ENCODE measurements at regions not wholly inside any gene's neighbourhood (a gene's known extent, or its start where the extent isn't known, plus 50 kb on each side); places are given as distances from the start of the nearest gene placed in this dataset.

GRCh38 chr15:81987628-81988027 lies 58.2 kb downstream of the MEX3B start:
- DNase-seq (ENCODE audit: low spot score), result no peak
- H3K4me1 Mint-ChIP-seq (ENCODE audit: low read depth), result no peaks in the 10 kb centered on the region
- intact Hi-C loops (cut with micrococcal nuclease), result no loop called here
- peaks cover 5% of the 10 kb centered on the region for H3K9me3 Mint-ChIP-seq
- no peak overlapping the region for H3K27ac Mint-ChIP-seq
- H3K4me3 Mint-ChIP-seq (ENCODE audit: low read depth), result no peak overlapping the region
- no peaks in the 10 kb centered on the region for H3K27me3 Mint-ChIP-seq (ENCODE audit: low read depth)
- no peaks in the 10 kb centered on the region for H3K36me3 Mint-ChIP-seq (ENCODE audit: low read depth)

- no peaks in the 10 kb centered on the region for H3K27me3 Mint-ChIP-seq (ENCODE audit: low read depth)
- H3K27ac Mint-ChIP-seq, result no peak overlapping the region
- DNase-seq (ENCODE audit: low spot score), result no peak
- intact Hi-C loops (cut with micrococcal nuclease), result no loop called here
- no peaks in the 10 kb centered on the region for H3K36me3 Mint-ChIP-seq (ENCODE audit: low read depth)
- H3K9me3 Mint-ChIP-seq, result no peaks in the 10 kb centered on the region
- no peak overlapping the region for H3K4me3 Mint-ChIP-seq (ENCODE audit: low read depth)
- no peaks in the 10 kb centered on the region for H3K4me1 Mint-ChIP-seq (ENCODE audit: low read depth)
Measured at GRCh38 chr15:81983497-81983896, 62.3 kb downstream of the MEX3B start.

GRCh38 chr15:81982808-81983207 lies 63.0 kb downstream of the MEX3B start:
- Mint-ChIP-seq H3K27ac (no peak overlapping the region), H3K36me3 (ENCODE audit: low read depth) (no peaks in the 10 kb centered on the region), H3K4me1 (ENCODE audit: low read depth) (no peaks in the 10 kb centered on the region), H3K9me3 (peaks cover 7% of the 10 kb centered on the region), H3K27me3 (ENCODE audit: low read depth) (no peaks in the 10 kb centered on the region), H3K4me3 (ENCODE audit: low read depth) (no peak overlapping the region)
- DNase-seq (ENCODE audit: low spot score), result no peak
- intact Hi-C loops (cut with micrococcal nuclease), result no loop called here

- H3K4me1 Mint-ChIP-seq (ENCODE audit: low read depth), result no peaks in the 10 kb centered on the region
- no peaks in the 10 kb centered on the region for H3K27me3 Mint-ChIP-seq (ENCODE audit: low read depth)
- peaks cover 15% of the 10 kb centered on the region for H3K9me3 Mint-ChIP-seq
- no peaks in the 10 kb centered on the region for H3K36me3 Mint-ChIP-seq (ENCODE audit: low read depth)
- no peak overlapping the region for H3K27ac Mint-ChIP-seq
- no peak overlapping the region for H3K4me3 Mint-ChIP-seq (ENCODE audit: low read depth)
- intact Hi-C loops (cut with micrococcal nuclease), result no loop called here
- DNase-seq (ENCODE audit: low spot score), result no peak
Measured at GRCh38 chr15:81981908-81982307, 63.9 kb downstream of the MEX3B start.

GRCh38 chr15:81977464-81977863 lies 68.4 kb downstream of the MEX3B start:
- no peak overlapping the region for H3K27ac Mint-ChIP-seq
- intact Hi-C loops (cut with micrococcal nuclease), result no loop called here
- H3K4me3 Mint-ChIP-seq (ENCODE audit: low read depth), result no peak overlapping the region
- no peaks in the 10 kb centered on the region for H3K4me1 Mint-ChIP-seq (ENCODE audit: low read depth)
- H3K27me3 Mint-ChIP-seq (ENCODE audit: low read depth), result no peaks in the 10 kb centered on the region
- peaks cover 31% of the 10 kb centered on the region for H3K9me3 Mint-ChIP-seq
- no peak for DNase-seq (ENCODE audit: low spot score)
- no peaks in the 10 kb centered on the region for H3K36me3 Mint-ChIP-seq (ENCODE audit: low read depth)

GRCh38 chr15:81968691-81969090 lies 77.1 kb downstream of the MEX3B start:
- DNase-seq (ENCODE audit: low spot score), result no peak
- intact Hi-C loops (cut with micrococcal nuclease), result no loop called here
- H3K4me1 Mint-ChIP-seq (ENCODE audit: low read depth), result no peaks in the 10 kb centered on the region
- no peak overlapping the region for H3K27ac Mint-ChIP-seq
- H3K36me3 Mint-ChIP-seq (ENCODE audit: low read depth), result no peaks in the 10 kb centered on the region
- no peaks in the 10 kb centered on the region for H3K27me3 Mint-ChIP-seq (ENCODE audit: low read depth)
- peaks cover 7% of the 10 kb centered on the region for H3K9me3 Mint-ChIP-seq
- no peak overlapping the region for H3K4me3 Mint-ChIP-seq (ENCODE audit: low read depth)

- no peaks in the 10 kb centered on the region for H3K36me3 Mint-ChIP-seq (ENCODE audit: low read depth)
Measured at GRCh38 chr15:81966631-81967030, 79.2 kb downstream of the MEX3B start.

GRCh38 chr15:81962482-81962881 lies 83.3 kb downstream of the MEX3B start:
- DNase-seq (ENCODE audit: low spot score), result no peak
- H3K9me3 Mint-ChIP-seq, result no peaks in the 10 kb centered on the region
- H3K4me1 Mint-ChIP-seq (ENCODE audit: low read depth), result no peaks in the 10 kb centered on the region
- H3K36me3 Mint-ChIP-seq (ENCODE audit: low read depth), result no peaks in the 10 kb centered on the region
- H3K27ac Mint-ChIP-seq, result no peak overlapping the region
- no peaks in the 10 kb centered on the region for H3K27me3 Mint-ChIP-seq (ENCODE audit: low read depth)
- H3K4me3 Mint-ChIP-seq (ENCODE audit: low read depth), result no peak overlapping the region
- intact Hi-C loops (cut with micrococcal nuclease), result no loop called here

More at GRCh38 chr15:81966631-81967030, 79.2 kb downstream of the MEX3B start:
- intact Hi-C loops (cut with micrococcal nuclease), result no loop called here
- no peak overlapping the region for H3K4me3 Mint-ChIP-seq (ENCODE audit: low read depth)
- no peaks in the 10 kb centered on the region for H3K27me3 Mint-ChIP-seq (ENCODE audit: low read depth)
- DNase-seq (ENCODE audit: low spot score), result no peak
- H3K27ac Mint-ChIP-seq, result no peak overlapping the region
- no peaks in the 10 kb centered on the region for H3K4me1 Mint-ChIP-seq (ENCODE audit: low read depth)
- no peaks in the 10 kb centered on the region for H3K9me3 Mint-ChIP-seq

- Mint-ChIP-seq H3K4me1 (ENCODE audit: low read depth) (no peaks in the 10 kb centered on the region), H3K27ac (no peak overlapping the region)
Measured at GRCh38 chr15:81959196-81959595, 86.6 kb downstream of the MEX3B start.

GRCh38 chr15:81957698-81958097 lies 88.1 kb downstream of the MEX3B start:
- no peak overlapping the region for H3K27ac Mint-ChIP-seq
- no peaks in the 10 kb centered on the region for H3K27me3 Mint-ChIP-seq (ENCODE audit: low read depth)
- DNase-seq (ENCODE audit: low spot score), result no peak
- no peak overlapping the region for H3K4me3 Mint-ChIP-seq (ENCODE audit: low read depth)
- H3K9me3 Mint-ChIP-seq, result no peaks in the 10 kb centered on the region
- H3K36me3 Mint-ChIP-seq (ENCODE audit: low read depth), result no peaks in the 10 kb centered on the region
- intact Hi-C loops (cut with micrococcal nuclease), result no loop called here
- H3K4me1 Mint-ChIP-seq (ENCODE audit: low read depth), result no peaks in the 10 kb centered on the region

More at GRCh38 chr15:81959196-81959595, 86.6 kb downstream of the MEX3B start:
- no peaks in the 10 kb centered on the region for H3K27me3 Mint-ChIP-seq (ENCODE audit: low read depth)
- DNase-seq (ENCODE audit: low spot score), result no peak
- no peaks in the 10 kb centered on the region for H3K9me3 Mint-ChIP-seq
- H3K36me3 Mint-ChIP-seq (ENCODE audit: low read depth), result no peaks in the 10 kb centered on the region
- no peak overlapping the region for H3K4me3 Mint-ChIP-seq (ENCODE audit: low read depth)
- intact Hi-C loops (cut with micrococcal nuclease), result no loop called here

- intact Hi-C loops (cut with micrococcal nuclease), result no loop called here
- H3K27ac Mint-ChIP-seq, result no peak overlapping the region
- no peaks in the 10 kb centered on the region for H3K36me3 Mint-ChIP-seq (ENCODE audit: low read depth)
- no peaks in the 10 kb centered on the region for H3K4me1 Mint-ChIP-seq (ENCODE audit: low read depth)
- no peaks in the 10 kb centered on the region for H3K9me3 Mint-ChIP-seq
- H3K4me3 Mint-ChIP-seq (ENCODE audit: low read depth), result no peak overlapping the region
- no peak for DNase-seq (ENCODE audit: low spot score)
- H3K27me3 Mint-ChIP-seq (ENCODE audit: low read depth), result no peaks in the 10 kb centered on the region
Measured at GRCh38 chr15:81955382-81956062, 90.3 kb downstream of the MEX3B start.

GRCh38 chr15:81954158-81954783 lies 91.5 kb downstream of the MEX3B start:
- intact Hi-C loops (cut with micrococcal nuclease), result no loop called here
- no peak for DNase-seq (ENCODE audit: low spot score)
- H3K9me3 Mint-ChIP-seq, result no peaks in the 10 kb centered on the region
- H3K36me3 Mint-ChIP-seq (ENCODE audit: low read depth), result no peaks in the 10 kb centered on the region
- H3K27me3 Mint-ChIP-seq (ENCODE audit: low read depth), result no peaks in the 10 kb centered on the region
- H3K4me1 Mint-ChIP-seq (ENCODE audit: low read depth), result no peaks in the 10 kb centered on the region
- no peak overlapping the region for H3K4me3 Mint-ChIP-seq (ENCODE audit: low read depth)
- no peak overlapping the region for H3K27ac Mint-ChIP-seq

GRCh38 chr15:81950841-81951414 lies 94.9 kb downstream of the MEX3B start:
- Mint-ChIP-seq H3K9me3 (no peaks in the 10 kb centered on the region), H3K36me3 (ENCODE audit: low read depth) (no peaks in the 10 kb centered on the region), H3K27me3 (ENCODE audit: low read depth) (no peaks in the 10 kb centered on the region), H3K4me3 (ENCODE audit: low read depth) (no peak overlapping the region), H3K27ac (no peak overlapping the region), H3K4me1 (ENCODE audit: low read depth) (no peaks in the 10 kb centered on the region)
- no peak for DNase-seq (ENCODE audit: low spot score)
- intact Hi-C loops (cut with micrococcal nuclease), result no loop called here

All from activated T-helper 2 cell treated with anti-CD3 and anti-CD28 coated beads, Interferon-gamma antibody, Interleukin-2, Interleukin-4, amounts not matched to agents 10 μg/mL and 5 μg/mL and 100 μg/mL, durations not matched to agents 14 hours and 24 hours and 36 hours (primary cell).